Esophagus squamous epithelium (tissue), 4 donors: ENCODE measurements at regions not wholly inside any gene's neighbourhood (a gene's known extent, or its start where the extent isn't known, plus 50 kb on each side); places are given as distances from the start of the nearest gene placed in this dataset.

Experiments
- POLR2A ChIP-seq, 4 donors: fragments of 450-650 bp; IDR thresholded peaks; one replicate each; pipeline ENCODE4 v1.6.1; 2017; ENCODE audit warnings: antibody characterized with exemption in 4 of 4, mild to moderate bottlenecking in 4 of 4, moderate library complexity in 3 of 4
- TF ChIP-seq, protein P1 (sequence below), 6 experiments: fragments of 450-650 bp in 4 of 6; fragments of 200-600 bp in 2 of 6; sonication (generic) in 2 of 6; IDR thresholded peaks; one replicate each; pipeline ENCODE4 v1.5.1; 2016 to 2019; ENCODE audit warnings: antibody characterized with exemption in 6 of 6, mild to moderate bottlenecking in 4 of 6, moderate library complexity in 4 of 6

DNA sequence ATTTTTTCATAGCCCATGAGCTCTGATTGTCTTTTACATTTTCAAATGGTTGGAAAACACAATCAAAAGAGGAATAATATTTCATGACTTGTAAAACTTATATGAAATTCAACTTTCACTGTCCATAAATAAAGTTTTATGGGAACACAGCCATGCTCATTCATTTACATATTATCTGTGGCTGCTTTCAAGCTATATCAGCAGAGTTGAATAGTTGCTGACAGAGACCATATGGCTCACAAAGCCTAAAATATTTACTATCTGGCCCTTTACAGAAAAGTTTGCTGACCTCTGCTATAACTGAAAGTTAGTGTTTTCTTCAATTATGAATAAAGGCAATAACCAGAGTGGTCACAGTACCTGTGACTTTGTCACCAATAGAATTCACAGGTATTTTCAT lies 128.2 kb upstream of the GNAO1 start:
- TF ChIP-seq, protein P1, sequence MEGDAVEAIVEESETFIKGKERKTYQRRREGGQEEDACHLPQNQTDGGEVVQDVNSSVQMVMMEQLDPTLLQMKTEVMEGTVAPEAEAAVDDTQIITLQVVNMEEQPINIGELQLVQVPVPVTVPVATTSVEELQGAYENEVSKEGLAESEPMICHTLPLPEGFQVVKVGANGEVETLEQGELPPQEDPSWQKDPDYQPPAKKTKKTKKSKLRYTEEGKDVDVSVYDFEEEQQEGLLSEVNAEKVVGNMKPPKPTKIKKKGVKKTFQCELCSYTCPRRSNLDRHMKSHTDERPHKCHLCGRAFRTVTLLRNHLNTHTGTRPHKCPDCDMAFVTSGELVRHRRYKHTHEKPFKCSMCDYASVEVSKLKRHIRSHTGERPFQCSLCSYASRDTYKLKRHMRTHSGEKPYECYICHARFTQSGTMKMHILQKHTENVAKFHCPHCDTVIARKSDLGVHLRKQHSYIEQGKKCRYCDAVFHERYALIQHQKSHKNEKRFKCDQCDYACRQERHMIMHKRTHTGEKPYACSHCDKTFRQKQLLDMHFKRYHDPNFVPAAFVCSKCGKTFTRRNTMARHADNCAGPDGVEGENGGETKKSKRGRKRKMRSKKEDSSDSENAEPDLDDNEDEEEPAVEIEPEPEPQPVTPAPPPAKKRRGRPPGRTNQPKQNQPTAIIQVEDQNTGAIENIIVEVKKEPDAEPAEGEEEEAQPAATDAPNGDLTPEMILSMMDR (IDR thresholded peaks at IDR 0.05) = no peak
- no peak for TF ChIP-seq POLR2A (IDR thresholded peaks at IDR 0.05)
